ENCODE measurements at regions not wholly inside any gene's neighbourhood (a gene's known extent, or its start where the extent isn't known, plus 50 kb on each side); places are given as distances from the start of the nearest gene placed in this dataset.

DNA sequence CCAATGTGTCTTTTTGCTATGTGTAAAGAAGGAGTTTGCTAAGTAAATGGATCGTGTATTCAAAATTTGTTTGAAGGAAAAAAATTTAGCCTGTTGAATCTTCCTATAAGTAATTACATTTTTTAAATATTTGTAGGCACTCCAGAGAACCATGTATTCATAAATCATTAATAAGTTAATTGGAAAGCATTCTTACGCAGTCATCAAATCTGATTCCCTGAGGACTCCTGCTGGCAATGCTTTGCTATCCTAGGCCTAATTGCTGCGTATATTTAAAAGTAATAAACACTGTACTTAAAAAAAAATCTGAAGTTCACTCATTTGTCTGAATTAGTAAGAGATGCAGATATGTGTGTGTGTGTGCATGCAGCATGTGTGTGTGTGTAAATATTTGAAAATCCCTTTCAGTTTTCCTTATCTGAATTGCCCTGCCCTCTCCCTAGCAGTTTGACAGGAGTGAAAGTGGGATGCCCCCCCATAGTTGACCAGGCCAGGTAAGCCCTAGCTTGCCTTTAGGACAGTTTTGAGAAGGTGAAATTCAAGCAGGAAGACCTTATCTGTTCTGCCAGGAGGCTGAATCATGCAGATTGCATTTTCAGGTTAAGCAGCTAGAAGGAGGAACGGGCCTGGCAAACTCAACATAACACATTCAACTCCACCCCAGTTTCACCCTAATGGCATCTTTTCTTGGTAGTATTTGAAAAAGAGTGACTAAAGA, 81.2 kb upstream of the DNAH5 start:
- TF ChIP-seq, protein P1, sequence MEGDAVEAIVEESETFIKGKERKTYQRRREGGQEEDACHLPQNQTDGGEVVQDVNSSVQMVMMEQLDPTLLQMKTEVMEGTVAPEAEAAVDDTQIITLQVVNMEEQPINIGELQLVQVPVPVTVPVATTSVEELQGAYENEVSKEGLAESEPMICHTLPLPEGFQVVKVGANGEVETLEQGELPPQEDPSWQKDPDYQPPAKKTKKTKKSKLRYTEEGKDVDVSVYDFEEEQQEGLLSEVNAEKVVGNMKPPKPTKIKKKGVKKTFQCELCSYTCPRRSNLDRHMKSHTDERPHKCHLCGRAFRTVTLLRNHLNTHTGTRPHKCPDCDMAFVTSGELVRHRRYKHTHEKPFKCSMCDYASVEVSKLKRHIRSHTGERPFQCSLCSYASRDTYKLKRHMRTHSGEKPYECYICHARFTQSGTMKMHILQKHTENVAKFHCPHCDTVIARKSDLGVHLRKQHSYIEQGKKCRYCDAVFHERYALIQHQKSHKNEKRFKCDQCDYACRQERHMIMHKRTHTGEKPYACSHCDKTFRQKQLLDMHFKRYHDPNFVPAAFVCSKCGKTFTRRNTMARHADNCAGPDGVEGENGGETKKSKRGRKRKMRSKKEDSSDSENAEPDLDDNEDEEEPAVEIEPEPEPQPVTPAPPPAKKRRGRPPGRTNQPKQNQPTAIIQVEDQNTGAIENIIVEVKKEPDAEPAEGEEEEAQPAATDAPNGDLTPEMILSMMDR (IDR thresholded peaks at IDR 0.05): no peak
- TF ChIP-seq EP300 (IDR thresholded peaks at IDR 0.05; ENCODE audit: low read depth) (no peak), POLR2AphosphoS5 (IDR thresholded peaks at IDR 0.05) (no peak), POLR2A (IDR thresholded peaks at IDR 0.05) (no peak)

Measured in transverse colon (tissue), 4 donors.